ENCODE measurements at regions not wholly inside any gene's neighbourhood (a gene's known extent, or its start where the extent isn't known, plus 50 kb on each side); places are given as distances from the start of the nearest gene placed in this dataset.

- TF ChIP-seq, protein P1, sequence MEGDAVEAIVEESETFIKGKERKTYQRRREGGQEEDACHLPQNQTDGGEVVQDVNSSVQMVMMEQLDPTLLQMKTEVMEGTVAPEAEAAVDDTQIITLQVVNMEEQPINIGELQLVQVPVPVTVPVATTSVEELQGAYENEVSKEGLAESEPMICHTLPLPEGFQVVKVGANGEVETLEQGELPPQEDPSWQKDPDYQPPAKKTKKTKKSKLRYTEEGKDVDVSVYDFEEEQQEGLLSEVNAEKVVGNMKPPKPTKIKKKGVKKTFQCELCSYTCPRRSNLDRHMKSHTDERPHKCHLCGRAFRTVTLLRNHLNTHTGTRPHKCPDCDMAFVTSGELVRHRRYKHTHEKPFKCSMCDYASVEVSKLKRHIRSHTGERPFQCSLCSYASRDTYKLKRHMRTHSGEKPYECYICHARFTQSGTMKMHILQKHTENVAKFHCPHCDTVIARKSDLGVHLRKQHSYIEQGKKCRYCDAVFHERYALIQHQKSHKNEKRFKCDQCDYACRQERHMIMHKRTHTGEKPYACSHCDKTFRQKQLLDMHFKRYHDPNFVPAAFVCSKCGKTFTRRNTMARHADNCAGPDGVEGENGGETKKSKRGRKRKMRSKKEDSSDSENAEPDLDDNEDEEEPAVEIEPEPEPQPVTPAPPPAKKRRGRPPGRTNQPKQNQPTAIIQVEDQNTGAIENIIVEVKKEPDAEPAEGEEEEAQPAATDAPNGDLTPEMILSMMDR (conservative IDR thresholded peaks at IDR 0.05; ENCODE audit: low read depth, low read length) = no peak
- no peak for TF ChIP-seq EZH2 (IDR thresholded peaks at IDR 0.05; ENCODE audit: borderline replicate concordance, low read depth, low read length, poor library complexity, severe bottlenecking)
Measured at GRCh38 chr5:39697881-39698280, 273.1 kb upstream of the DAB2 start.

All from A673 (cell line).